H9 (cell line): ENCODE measurements at regions not wholly inside any gene's neighbourhood (a gene's known extent, or its start where the extent isn't known, plus 50 kb on each side); places are given as distances from the start of the nearest gene placed in this dataset.
A peak's percentile ranks its signal among the peaks of the same experiment; 100 is the strongest.

ENCODE experiments used
- DNase-seq: peaks from one replicate; pipeline ENCODE4 v3.0.0-alpha.2; 2017
- H2AFZ ChIP-seq: one replicate; pipeline ENCODE4 v1.6.1; 2013; ENCODE audit warnings: mild to moderate bottlenecking, low read length, control low read depth, moderate library complexity
- H2AK5ac ChIP-seq: 2 replicates; pipeline ENCODE4 v1.6.1; 2013; ENCODE audit warnings: low read length, control low read depth, mixed read lengths; ENCODE audit not compliant: insufficient read length
- H2BK120ac ChIP-seq: one replicate; pipeline ENCODE4 v1.6.1; 2013; ENCODE audit warnings: low read depth, mild to moderate bottlenecking, low read length, control low read depth, inconsistent platforms; ENCODE audit not compliant: poor library complexity, severe bottlenecking
- H2BK12ac ChIP-seq: 2 replicates; pipeline ENCODE4 v1.6.1; 2013; ENCODE audit warnings: low read length, control low read depth, mixed read lengths, low read depth; ENCODE audit not compliant: insufficient read length
- H2BK15ac ChIP-seq: 2 replicates; pipeline ENCODE4 v1.6.1; 2013; ENCODE audit warnings: low read depth, low read length, control low read depth
- H2BK20ac ChIP-seq: one replicate; pipeline ENCODE4 v1.6.1; 2013; ENCODE audit warnings: low read depth, mild to moderate bottlenecking, low read length, control low read depth, inconsistent platforms; ENCODE audit not compliant: poor library complexity, severe bottlenecking
- H2BK5ac ChIP-seq: 2 replicates; pipeline ENCODE4 v1.6.1; 2013; ENCODE audit warnings: low read length, control low read depth, mixed read lengths; ENCODE audit not compliant: insufficient read length
- H3K14ac ChIP-seq: 2 replicates; pipeline ENCODE4 v1.6.1; 2013; ENCODE audit warnings: low read length, control low read depth; ENCODE audit not compliant: insufficient read depth
- H3K18ac ChIP-seq: 2 replicates; pipeline ENCODE4 v1.6.1; 2013; ENCODE audit warnings: low read depth, mild to moderate bottlenecking, mixed read lengths, low read length, control low read depth; ENCODE audit not compliant: insufficient read length
- H3K23ac ChIP-seq: 2 replicates; pipeline ENCODE4 v1.6.1; 2013; ENCODE audit warnings: low read length, control low read depth, mixed read lengths, low read depth; ENCODE audit not compliant: insufficient read length
- H3K23me2 ChIP-seq: 2 replicates; pipeline ENCODE4 v1.6.1; 2013; ENCODE audit warnings: low read depth, mild to moderate bottlenecking, mixed read lengths, low read length, control low read depth; ENCODE audit not compliant: insufficient read length, poor library complexity, severe bottlenecking
- H3K27ac ChIP-seq: 2 replicates; pipeline ENCODE4 v1.5.1; 2013; ENCODE audit warnings: low read length, control low read depth, mixed read lengths, low read depth; ENCODE audit not compliant: insufficient read length
- H3K27me3 ChIP-seq: 2 replicates; pipeline ENCODE4 v1.6.1; 2013; ENCODE audit warnings: low read length, control low read depth, inconsistent platforms; ENCODE audit not compliant: insufficient read depth
- H3K4ac ChIP-seq: 2 replicates; pipeline ENCODE4 v1.6.1; 2013; ENCODE audit warnings: low read depth, mild to moderate bottlenecking, control low read depth, inconsistent platforms, low read length, moderate library complexity
- H3K4me1 ChIP-seq: 2 replicates; pipeline ENCODE4 v1.6.1; 2013; ENCODE audit warnings: low read length, control low read depth, inconsistent platforms; ENCODE audit not compliant: insufficient read depth
- H3K4me2 ChIP-seq: 2 replicates; pipeline ENCODE4 v1.6.1; 2013; ENCODE audit warnings: low read length, control low read depth, mixed read lengths; ENCODE audit not compliant: insufficient read length, insufficient read depth
- H3K56ac ChIP-seq: 2 replicates; pipeline ENCODE4 v1.6.1; 2013; ENCODE audit warnings: low read depth, mild to moderate bottlenecking, mixed read lengths, low read length, control low read depth; ENCODE audit not compliant: insufficient read length
- H3K79me1 ChIP-seq: 2 replicates; pipeline ENCODE4 v1.6.1; 2013; ENCODE audit warnings: low read depth, mild to moderate bottlenecking, moderate library complexity, low read length, control low read depth, inconsistent platforms; ENCODE audit not compliant: insufficient read depth, poor library complexity, severe bottlenecking
- H3K79me2 ChIP-seq: 2 replicates; pipeline ENCODE4 v1.6.1; 2013; ENCODE audit warnings: low read length, control low read depth, inconsistent platforms; ENCODE audit not compliant: insufficient read depth
- H3K9ac ChIP-seq: 2 replicates; pipeline ENCODE4 v1.6.1; 2013; ENCODE audit warnings: low read length, control low read depth, mixed read lengths; ENCODE audit not compliant: insufficient read length; ENCODE audit errors: extremely low read depth
- H3K9me3 ChIP-seq: one replicate; pipeline ENCODE4 v1.6.1; 2013; ENCODE audit warnings: low read depth, low read length, inconsistent platforms; ENCODE audit not compliant: control insufficient read depth
- H3T11ph ChIP-seq: one replicate; pipeline ENCODE4 v1.6.1; 2013; ENCODE audit warnings: mild to moderate bottlenecking, low read length, control low read depth, inconsistent platforms
- H4K20me1 ChIP-seq: one replicate; pipeline ENCODE4 v1.6.1; 2013; ENCODE audit not compliant: control insufficient read depth, insufficient read length, insufficient read depth
- H4K5ac ChIP-seq: 2 replicates; pipeline ENCODE4 v1.6.1; 2013; ENCODE audit warnings: low read depth, mild to moderate bottlenecking, mixed read lengths, low read length, control low read depth; ENCODE audit not compliant: insufficient read length
- H4K8ac ChIP-seq: replicated peaks from 2 replicates; pipeline ENCODE4 v1.6.1; 2013; ENCODE audit warnings: low read length, control low read depth, mixed read lengths, low read depth; ENCODE audit not compliant: insufficient read length
- H4K91ac ChIP-seq: 2 replicates; pipeline ENCODE4 v1.6.1; 2013; ENCODE audit warnings: low read depth, mild to moderate bottlenecking, moderate library complexity, mixed read lengths, low read length, control low read depth; ENCODE audit not compliant: insufficient read length
- H3K27ac Mint-ChIP-seq, 3 experiments: 2 replicates in 2 of 3; 3 replicates in 1 of 3; pipeline ENCODE4 v1.8.0; 2020 to 2021; ENCODE audit warnings: mixed read lengths in 3 of 3, mild to moderate bottlenecking in 1 of 3, moderate library complexity in 1 of 3
- H3K27me3 Mint-ChIP-seq: 2 replicates; pipeline ENCODE4 v1.8.0; 2021; ENCODE audit warnings: low read depth, mild to moderate bottlenecking, moderate library complexity, mixed read lengths
- H3K36me3 Mint-ChIP-seq, 3 experiments: 2 replicates in 2 of 3; 3 replicates in 1 of 3; pipeline ENCODE4 v1.8.0; 2020 to 2021; ENCODE audit warnings: low read depth in 3 of 3, mixed read lengths in 3 of 3; ENCODE audit not compliant: insufficient read depth in 1 of 3
- H3K4me1 Mint-ChIP-seq, 2 experiments: 2 replicates each; pipeline ENCODE4 v1.8.0; 2020; ENCODE audit warnings: mixed read lengths in 2 of 2
- H3K4me3 Mint-ChIP-seq, 2 experiments: 2 replicates in 1 of 2; 3 replicates in 1 of 2; pipeline ENCODE4 v1.8.0; 2020 to 2021; ENCODE audit warnings: mild to moderate bottlenecking in 2 of 2, mixed read lengths in 2 of 2, moderate library complexity in 1 of 2
- H3K9me3 Mint-ChIP-seq, 2 experiments: 2 replicates in 1 of 2; 3 replicates in 1 of 2; pipeline ENCODE4 v1.8.0; 2020; ENCODE audit warnings: mild to moderate bottlenecking in 2 of 2, mixed read lengths in 2 of 2, moderate library complexity in 1 of 2
- CTCF ChIP-seq: fragments of 200-600 bp; sonication (generic); conservative IDR thresholded peaks from 3 replicates; pipeline ENCODE4 v1.8.0; 2021; ENCODE audit warnings: antibody characterized with exemption, mild to moderate bottlenecking
- whole genome bisulfite sequencing: extraction: QIAGEN DNeasy Blood & Tissue Kit; methylation state at CpG from one replicate; pipeline ENCODE4 v1.1.7; 2013; ENCODE audit warnings: missing lambda C conversion rate, low lambda C conversion rate, mixed read lengths; ENCODE audit not compliant: insufficient read length; ENCODE audit errors: extremely low coverage; 5-methylcytosine and 5-hydroxymethylcytosine counted together

- peaks cover 2% of the 10 kb centered on the region for H3K27me3 Mint-ChIP-seq
- TF ChIP-seq CTCF: no peak
- Histone ChIP-seq H3K18ac (no peak overlapping the region), H2BK12ac (no peak overlapping the region), H3K9me3 (no peaks in the 10 kb centered on the region), H2BK15ac (no peak overlapping the region), H2BK5ac (no peak overlapping the region), H3K4ac (no peak overlapping the region), H2BK20ac (no peak overlapping the region), H3K14ac (no peak overlapping the region), H2AFZ (no peak overlapping the region), H3K56ac (no peak overlapping the region), H3K23me2 (no peaks in the 10 kb centered on the region), H4K91ac (no peak overlapping the region), H3K27ac (no peak overlapping the region), H3T11ph (no peak overlapping the region), H3K9ac (no peak overlapping the region), H3K79me2 (no peaks in the 10 kb centered on the region), H4K5ac (no peak overlapping the region), H3K27me3 (no peaks in the 10 kb centered on the region), H2AK5ac (no peak overlapping the region), H4K8ac (no peak overlapping the region), H4K20me1 (no peaks in the 10 kb centered on the region), H3K23ac (no peak overlapping the region), H3K4me2 (no peak overlapping the region), H3K4me1 (peaks cover 6% of the 10 kb centered on the region; the same call in 1 of the 2 replicates), H2BK120ac (no peak overlapping the region), H3K79me1 (no peaks in the 10 kb centered on the region)
- no CpG with 5 or more reads among the region's 14 CpGs for WGBS
- H3K36me3 Mint-ChIP-seq: no peaks in the 10 kb centered on the region
- H3K4me1 Mint-ChIP-seq: peaks cover 16 to 24% of the 10 kb centered on the region in 2 experiments
- no peak overlapping the region; a peak in 1 of 5 replicates for H3K4me3 Mint-ChIP-seq
- no peak for DNase-seq
- H3K27ac Mint-ChIP-seq: peak overlapping the region in 1 of 3 experiments; percentile 47; a peak in 1 of 7 replicates
- H3K9me3 Mint-ChIP-seq: 0 out of 5 replicates have a peak, but pooled peaks cover 0 to under 1% of the 10 kb centered on the region in 2 experiments
Observed at GRCh38 chr1:5754817-5755551, 237.2 kb downstream of the NPHP4 start.
